Neural progenitor cell (in vitro differentiated cells): ENCODE measurements at regions not wholly inside any gene's neighbourhood (a gene's known extent, or its start where the extent isn't known, plus 50 kb on each side); places are given as distances from the start of the nearest gene placed in this dataset.

Source experiments
- CTCF ChIP-seq: fragments of 200-600 bp; sonication (generic); IDR thresholded peaks from 2 replicates; pipeline ENCODE4 v1.5.1; 2017; ENCODE audit warnings: antibody characterized with exemption, mild to moderate bottlenecking
- EZH2 ChIP-seq: fragments of 200-600 bp; sonication (generic); IDR thresholded peaks from 2 replicates; pipeline ENCODE4 v1.6.1; 2017; ENCODE audit warnings: antibody characterized with exemption, mild to moderate bottlenecking, moderate library complexity
- EZH2phosphoT487 ChIP-seq: fragments of 200-600 bp; sonication (generic); IDR thresholded peaks from 2 replicates; pipeline ENCODE4 v1.6.1; 2017; ENCODE audit warnings: antibody characterized with exemption

GRCh38 chr6:14425805-14426204 is 308.2 kb downstream of the CD83 start:
- no peak for TF ChIP-seq CTCF
- TF ChIP-seq EZH2phosphoT487: no peak
- no peak for TF ChIP-seq EZH2
